ENCODE measurements at regions not wholly inside any gene's neighbourhood (a gene's known extent, or its start where the extent isn't known, plus 50 kb on each side); places are given as distances from the start of the nearest gene placed in this dataset.

- in situ Hi-C loops (cut with MboI; ENCODE audit: low sequenced_read_pairs), result no loop called here
- no peak overlapping the region for H3K4me3 ChIP-seq
- H3K4me1 ChIP-seq, result no peaks in the 10 kb centered on the region
- H3K36me3 ChIP-seq (replicated peaks), result no peaks in the 10 kb centered on the region
- no peaks in the 10 kb centered on the region for H3K9me3 ChIP-seq
- DNase-seq (ENCODE audit: low spot score in 2 of 2), result no peak
- H3K27me3 ChIP-seq (ENCODE audit: low read depth), result no peaks in the 10 kb centered on the region
Observed at GRCh38 chr2:224191465-224191864, 152.4 kb upstream of the SERPINE2 start.

DNA sequence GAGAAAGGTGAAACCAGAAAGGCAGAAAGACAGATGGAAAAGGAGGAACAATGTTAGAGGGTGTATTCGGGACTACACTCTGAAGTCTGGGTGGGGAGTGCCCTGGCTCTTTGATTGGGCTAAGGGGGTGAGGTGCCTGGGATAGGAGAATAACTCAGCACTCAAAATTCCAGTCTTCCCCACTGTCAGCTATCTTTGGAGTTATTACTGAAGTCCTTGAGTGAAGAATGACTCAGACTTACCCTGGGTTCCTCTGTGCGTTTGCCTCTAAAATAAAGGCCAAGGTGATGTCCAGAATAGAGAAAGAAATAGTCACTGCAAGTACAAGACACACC, 151.8 kb upstream of the SERPINE2 start:
- DNase-seq (ENCODE audit: low spot score in 2 of 2), result no peak
- Histone ChIP-seq H3K4me1 (no peaks in the 10 kb centered on the region), H3K9me3 (no peaks in the 10 kb centered on the region), H3K4me3 (no peak overlapping the region), H3K27me3 (ENCODE audit: low read depth) (no peaks in the 10 kb centered on the region), H3K36me3 (replicated peaks) (no peaks in the 10 kb centered on the region)
- in situ Hi-C loops (cut with MboI; ENCODE audit: low sequenced_read_pairs), result no loop called here

- Histone ChIP-seq H3K9me3 (no peaks in the 10 kb centered on the region), H3K4me3 (no peak overlapping the region), H3K36me3 (replicated peaks) (no peaks in the 10 kb centered on the region), H3K27me3 (ENCODE audit: low read depth) (no peaks in the 10 kb centered on the region), H3K4me1 (no peaks in the 10 kb centered on the region)
- DNase-seq (ENCODE audit: low spot score in 2 of 2), result no peak
- in situ Hi-C loops (cut with MboI; ENCODE audit: low sequenced_read_pairs), result no loop called here
Observed at GRCh38 chr2:224190234-224190935, 151.3 kb upstream of the SERPINE2 start.

DNA sequence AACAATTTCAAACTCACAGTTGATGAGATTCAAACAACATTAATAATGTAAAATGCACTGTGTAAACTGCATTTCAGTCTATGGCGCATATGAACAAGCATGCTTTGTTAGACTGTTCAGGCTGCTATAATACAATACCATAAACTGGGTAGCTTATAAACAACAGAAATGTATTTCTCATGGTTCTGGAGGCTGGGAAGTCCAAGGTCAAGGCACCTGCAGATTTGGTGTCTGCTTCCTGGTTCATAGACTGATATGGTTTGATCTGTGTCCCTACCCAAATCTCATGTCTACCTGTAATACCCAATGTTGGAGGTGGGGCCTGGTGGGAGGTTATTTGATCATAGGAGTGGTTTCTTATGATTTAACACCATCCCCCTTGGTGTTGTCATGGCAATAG, 148.1 kb upstream of the SERPINE2 start:
- H3K36me3 ChIP-seq (replicated peaks), result no peaks in the 10 kb centered on the region
- no peaks in the 10 kb centered on the region for H3K9me3 ChIP-seq
- H3K27me3 ChIP-seq (ENCODE audit: low read depth), result no peaks in the 10 kb centered on the region
- H3K4me3 ChIP-seq, result no peak overlapping the region
- no peak for DNase-seq (ENCODE audit: low spot score in 2 of 2)
- H3K4me1 ChIP-seq, result no peaks in the 10 kb centered on the region
- in situ Hi-C loops (cut with MboI; ENCODE audit: low sequenced_read_pairs), result no loop called here

DNA sequence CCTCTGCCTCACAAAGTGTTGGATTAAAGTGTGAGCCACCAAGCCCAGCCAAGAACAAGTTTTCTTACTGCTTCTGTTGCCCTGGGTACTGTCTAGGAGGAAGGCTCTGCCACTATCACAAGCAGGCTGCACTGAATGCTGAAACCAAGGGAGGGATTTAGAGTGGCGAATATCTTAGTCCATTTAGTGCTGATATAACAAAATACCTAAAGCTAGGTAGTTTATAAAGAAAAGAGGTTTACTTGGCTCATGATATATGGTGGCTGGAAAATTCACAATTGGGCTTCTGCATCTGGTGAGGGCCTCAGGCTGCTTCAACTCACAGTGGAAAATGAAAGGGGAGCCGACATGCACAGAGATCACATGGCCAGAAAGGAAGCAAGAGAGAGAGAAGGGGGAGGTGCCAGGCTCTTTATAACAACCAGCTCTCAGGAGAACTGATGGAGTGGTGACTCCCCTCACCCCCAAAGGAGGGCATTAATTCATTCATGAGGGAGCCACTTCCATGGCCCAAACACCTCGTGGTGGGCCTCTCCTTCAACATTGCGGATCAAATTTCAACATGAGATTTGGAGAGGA, 146.0 kb upstream of the SERPINE2 start:
- no peaks in the 10 kb centered on the region for H3K4me1 ChIP-seq
- no peak overlapping the region for H3K4me3 ChIP-seq
- H3K9me3 ChIP-seq, result no peaks in the 10 kb centered on the region
- DNase-seq (ENCODE audit: low spot score in 2 of 2), result no peak
- no peaks in the 10 kb centered on the region for H3K36me3 ChIP-seq (replicated peaks)
- H3K27me3 ChIP-seq (ENCODE audit: low read depth), result no peaks in the 10 kb centered on the region
- in situ Hi-C loops (cut with MboI; ENCODE audit: low sequenced_read_pairs), result no loop called here

DNA sequence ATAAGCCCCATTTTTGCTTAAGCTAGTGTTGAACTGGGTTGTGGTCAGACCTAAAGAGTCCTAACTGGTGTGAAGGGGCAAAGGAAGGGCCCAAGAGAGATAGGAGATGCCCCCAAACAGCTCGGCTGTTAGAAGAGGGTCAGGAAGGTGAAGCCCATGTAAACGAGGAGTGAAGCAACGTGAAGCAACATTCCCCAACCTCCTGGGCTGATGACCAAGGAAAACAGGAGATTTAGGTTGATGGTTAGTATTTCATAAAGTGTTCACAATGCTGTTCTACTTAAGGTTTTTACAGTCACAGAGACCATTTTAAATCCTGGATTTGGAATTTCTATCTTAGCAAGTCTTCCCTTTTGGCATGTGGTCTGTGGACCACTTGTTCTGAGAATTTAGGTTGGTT, 144.0 kb upstream of the SERPINE2 start:
- Histone ChIP-seq H3K9me3 (no peaks in the 10 kb centered on the region), H3K4me1 (no peaks in the 10 kb centered on the region), H3K27me3 (ENCODE audit: low read depth) (no peaks in the 10 kb centered on the region), H3K4me3 (no peak overlapping the region), H3K36me3 (replicated peaks) (no peaks in the 10 kb centered on the region)
- DNase-seq (ENCODE audit: low spot score in 2 of 2), result no peak
- in situ Hi-C loops (cut with MboI; ENCODE audit: low sequenced_read_pairs), result no loop called here

GRCh38 chr2:224182498-224182897, 143.4 kb upstream of the SERPINE2 start:
- in situ Hi-C loops (cut with MboI; ENCODE audit: low sequenced_read_pairs), result no loop called here
- Histone ChIP-seq H3K4me1 (no peaks in the 10 kb centered on the region), H3K27me3 (ENCODE audit: low read depth) (no peaks in the 10 kb centered on the region), H3K9me3 (no peaks in the 10 kb centered on the region), H3K4me3 (no peak overlapping the region), H3K36me3 (replicated peaks) (no peaks in the 10 kb centered on the region)
- no peak for DNase-seq (ENCODE audit: low spot score in 2 of 2)

- DNase-seq (ENCODE audit: low spot score in 2 of 2), result no peak
- Histone ChIP-seq H3K9me3 (no peaks in the 10 kb centered on the region), H3K4me1 (no peaks in the 10 kb centered on the region), H3K4me3 (no peak overlapping the region), H3K36me3 (replicated peaks) (no peaks in the 10 kb centered on the region), H3K27me3 (ENCODE audit: low read depth) (no peaks in the 10 kb centered on the region)
- in situ Hi-C loops (cut with MboI; ENCODE audit: low sequenced_read_pairs), result no loop called here
Observed at GRCh38 chr2:224181534-224182155, 142.6 kb upstream of the SERPINE2 start.

DNA sequence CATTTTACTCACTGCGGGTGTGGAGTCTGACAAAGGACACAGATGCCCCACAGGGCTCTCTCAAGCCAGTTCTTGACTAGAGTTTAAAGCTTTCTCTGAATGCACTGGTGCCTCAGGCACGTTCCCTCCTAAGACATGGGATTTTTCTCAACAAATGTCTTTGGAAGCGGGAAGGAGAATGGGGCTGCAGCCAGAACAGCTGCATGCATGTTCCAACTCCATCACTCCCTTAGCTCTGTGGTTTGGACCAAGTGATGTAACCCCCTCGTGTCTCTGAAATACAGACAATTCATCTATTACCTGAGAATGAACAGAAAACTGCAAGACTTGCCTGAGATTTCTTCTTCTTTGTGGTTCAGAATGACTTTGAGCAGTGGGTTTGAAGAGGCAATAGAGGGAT, 141.7 kb upstream of the SERPINE2 start:
- no peaks in the 10 kb centered on the region for H3K9me3 ChIP-seq
- in situ Hi-C loops (cut with MboI; ENCODE audit: low sequenced_read_pairs), result no loop called here
- H3K36me3 ChIP-seq (replicated peaks), result no peaks in the 10 kb centered on the region
- H3K4me3 ChIP-seq, result no peak overlapping the region
- H3K4me1 ChIP-seq, result no peaks in the 10 kb centered on the region
- H3K27me3 ChIP-seq (ENCODE audit: low read depth), result no peaks in the 10 kb centered on the region
- no peak for DNase-seq (ENCODE audit: low spot score in 2 of 2)

GRCh38 chr2:224178056-224178455, 139.0 kb upstream of the SERPINE2 start:
- no peak for DNase-seq (ENCODE audit: low spot score in 2 of 2)
- H3K4me3 ChIP-seq, result no peak overlapping the region
- in situ Hi-C loops (cut with MboI; ENCODE audit: low sequenced_read_pairs), result no loop called here

GRCh38 chr2:224175538-224175937, 136.5 kb upstream of the SERPINE2 start:
- in situ Hi-C loops (cut with MboI; ENCODE audit: low sequenced_read_pairs), result no loop called here
- Histone ChIP-seq H3K36me3 (replicated peaks) (no peaks in the 10 kb centered on the region), H3K27me3 (ENCODE audit: low read depth) (no peaks in the 10 kb centered on the region)

More at GRCh38 chr2:224178056-224178455, 139.0 kb upstream of the SERPINE2 start:
- Histone ChIP-seq H3K4me1 (no peaks in the 10 kb centered on the region), H3K27me3 (ENCODE audit: low read depth) (no peaks in the 10 kb centered on the region), H3K36me3 (replicated peaks) (no peaks in the 10 kb centered on the region), H3K9me3 (no peaks in the 10 kb centered on the region)

DNA sequence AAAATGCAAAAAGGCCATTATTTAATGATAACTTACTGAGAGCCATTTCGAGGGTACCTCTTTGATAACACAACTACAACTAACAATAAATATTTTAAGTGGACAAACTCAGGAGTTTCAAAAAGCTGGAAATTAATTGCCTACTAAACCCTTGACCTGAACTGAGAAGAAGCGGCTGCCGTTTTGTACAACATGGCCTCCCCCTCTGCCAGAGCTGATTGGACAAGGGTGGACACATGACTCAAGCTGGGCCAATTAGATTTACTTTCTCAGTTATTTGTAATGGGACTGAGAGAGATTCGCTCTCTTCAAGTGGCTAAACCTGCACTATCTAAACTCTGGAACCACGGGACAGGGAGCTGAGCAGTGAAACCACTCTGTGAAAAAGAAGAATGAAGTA, 135.9 kb upstream of the SERPINE2 start:
- no peaks in the 10 kb centered on the region for H3K9me3 ChIP-seq
- in situ Hi-C loops (cut with MboI; ENCODE audit: low sequenced_read_pairs), result no loop called here

More at GRCh38 chr2:224175538-224175937, 136.5 kb upstream of the SERPINE2 start:
- Histone ChIP-seq H3K9me3 (no peaks in the 10 kb centered on the region), H3K4me1 (no peaks in the 10 kb centered on the region), H3K4me3 (no peak overlapping the region)
- DNase-seq (ENCODE audit: low spot score in 2 of 2), result no peak

GRCh38 chr2:224174521-224174920, 135.4 kb upstream of the SERPINE2 start:
- Histone ChIP-seq H3K4me1 (no peaks in the 10 kb centered on the region), H3K27me3 (ENCODE audit: low read depth) (no peaks in the 10 kb centered on the region), H3K36me3 (replicated peaks) (no peaks in the 10 kb centered on the region), H3K9me3 (no peaks in the 10 kb centered on the region), H3K4me3 (no peak overlapping the region)
- no peak for DNase-seq (ENCODE audit: low spot score in 2 of 2)
- in situ Hi-C loops (cut with MboI; ENCODE audit: low sequenced_read_pairs), result no loop called here

More for the DNA sequence above, 135.9 kb upstream of the SERPINE2 start:
- H3K36me3 ChIP-seq (replicated peaks), result no peaks in the 10 kb centered on the region
- H3K4me1 ChIP-seq, result no peaks in the 10 kb centered on the region
- no peak overlapping the region for H3K4me3 ChIP-seq
- no peaks in the 10 kb centered on the region for H3K27me3 ChIP-seq (ENCODE audit: low read depth)
- no peak for DNase-seq (ENCODE audit: low spot score in 2 of 2)

DNA sequence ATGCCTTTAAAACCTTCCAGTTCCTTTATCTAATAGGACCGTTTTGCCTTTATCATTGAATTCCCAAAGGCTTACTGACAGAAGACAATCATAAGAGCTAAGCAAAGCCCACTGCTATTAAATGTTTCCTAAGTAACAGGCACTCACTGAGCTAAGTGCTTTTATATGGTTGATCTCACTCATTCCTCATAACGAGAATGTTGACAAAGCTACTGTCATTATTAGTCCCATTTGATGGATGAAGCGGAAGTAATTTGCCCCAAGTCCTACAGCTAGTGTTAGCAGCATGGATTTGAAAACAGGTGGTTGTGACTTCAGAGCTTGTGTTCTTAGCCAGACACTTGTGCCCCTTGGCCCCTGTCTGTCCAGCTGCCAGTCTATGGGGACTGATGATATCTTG, 134.8 kb upstream of the SERPINE2 start:
- Histone ChIP-seq H3K36me3 (replicated peaks) (no peaks in the 10 kb centered on the region), H3K4me1 (no peaks in the 10 kb centered on the region), H3K27me3 (ENCODE audit: low read depth) (no peaks in the 10 kb centered on the region), H3K9me3 (no peaks in the 10 kb centered on the region), H3K4me3 (no peak overlapping the region)
- no peak for DNase-seq (ENCODE audit: low spot score in 2 of 2)
- in situ Hi-C loops (cut with MboI; ENCODE audit: low sequenced_read_pairs), result no loop called here
